ENCODE measurements at regions not wholly inside any gene's neighbourhood (a gene's known extent, or its start where the extent isn't known, plus 50 kb on each side); places are given as distances from the start of the nearest gene placed in this dataset.
A peak's percentile ranks its signal among the peaks of the same experiment; 100 is the strongest.
"Not testable (repeated sequence)": the region's sequence is repeated elsewhere in the genome, so short reads cannot be mapped to it uniquely, and the experiment has no call there.

DNA sequence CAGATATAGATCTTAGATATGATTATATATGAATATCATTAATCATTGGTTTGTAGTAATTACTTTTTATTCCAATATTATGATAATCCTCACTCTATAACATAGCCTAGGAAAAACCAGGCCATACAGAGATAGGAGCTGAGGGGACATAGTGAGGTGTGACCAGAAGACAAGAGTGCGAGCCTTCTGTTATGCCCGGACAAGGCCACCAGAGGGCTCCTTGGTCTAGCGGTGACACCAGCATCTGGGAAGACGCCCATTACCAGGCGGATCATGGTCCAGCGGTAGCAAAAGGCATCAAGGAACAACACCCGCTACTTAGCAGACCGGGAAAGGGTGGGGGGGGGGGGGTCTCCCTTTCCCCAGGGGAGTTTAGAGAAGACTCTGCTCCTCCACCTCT lies 96.4 kb upstream of the WSB1 start:
- TF ChIP-seq, protein P1, sequence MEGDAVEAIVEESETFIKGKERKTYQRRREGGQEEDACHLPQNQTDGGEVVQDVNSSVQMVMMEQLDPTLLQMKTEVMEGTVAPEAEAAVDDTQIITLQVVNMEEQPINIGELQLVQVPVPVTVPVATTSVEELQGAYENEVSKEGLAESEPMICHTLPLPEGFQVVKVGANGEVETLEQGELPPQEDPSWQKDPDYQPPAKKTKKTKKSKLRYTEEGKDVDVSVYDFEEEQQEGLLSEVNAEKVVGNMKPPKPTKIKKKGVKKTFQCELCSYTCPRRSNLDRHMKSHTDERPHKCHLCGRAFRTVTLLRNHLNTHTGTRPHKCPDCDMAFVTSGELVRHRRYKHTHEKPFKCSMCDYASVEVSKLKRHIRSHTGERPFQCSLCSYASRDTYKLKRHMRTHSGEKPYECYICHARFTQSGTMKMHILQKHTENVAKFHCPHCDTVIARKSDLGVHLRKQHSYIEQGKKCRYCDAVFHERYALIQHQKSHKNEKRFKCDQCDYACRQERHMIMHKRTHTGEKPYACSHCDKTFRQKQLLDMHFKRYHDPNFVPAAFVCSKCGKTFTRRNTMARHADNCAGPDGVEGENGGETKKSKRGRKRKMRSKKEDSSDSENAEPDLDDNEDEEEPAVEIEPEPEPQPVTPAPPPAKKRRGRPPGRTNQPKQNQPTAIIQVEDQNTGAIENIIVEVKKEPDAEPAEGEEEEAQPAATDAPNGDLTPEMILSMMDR (IDR thresholded peaks at IDR 0.05; ENCODE audit: low read depth, low read length, missing control alignments) = peak; percentile 70
- H3K4me3 ChIP-seq (ENCODE audit: low read depth, low read length); H3K27ac ChIP-seq; in situ Hi-C loops (cut with HindIII; ENCODE audit: low pct_ligation_motif_present, low sequenced_read_pairs); H3K36me3 ChIP-seq (replicated peaks); H3K27me3 ChIP-seq (replicated peaks): not testable (repeated sequence)
- DNase-seq = peak; percentile 55

DNA sequence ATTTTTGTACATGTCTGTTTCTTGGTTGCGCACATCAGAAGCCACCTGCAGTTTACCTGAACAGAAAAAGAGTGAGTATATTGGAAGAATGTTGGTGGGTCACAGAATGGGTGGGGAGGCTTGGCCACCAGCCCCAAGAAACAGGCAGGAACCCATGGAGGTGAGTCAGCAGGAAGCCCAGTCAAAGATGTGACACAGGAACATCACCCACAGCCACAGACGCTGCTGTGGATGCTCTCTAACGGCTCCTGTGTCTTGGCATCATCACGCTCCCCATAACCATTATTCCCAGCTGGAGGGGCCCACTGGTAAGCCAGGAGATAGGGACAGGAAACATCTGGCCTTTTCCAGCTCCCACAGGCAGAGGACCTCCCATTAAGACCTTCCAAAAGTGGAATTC lies 94.0 kb upstream of the WSB1 start:
- Histone ChIP-seq H3K4me3 (ENCODE audit: low read depth, low read length) (no peak overlapping the region), H3K27me3 (replicated peaks) (no peaks in the 10 kb centered on the region), H3K36me3 (replicated peaks) (no peaks in the 10 kb centered on the region), H3K27ac (no peak overlapping the region)
- DNase-seq = no peak
- TF ChIP-seq, protein P1 (IDR thresholded peaks at IDR 0.05; ENCODE audit: low read depth, low read length, missing control alignments) = no peak
- in situ Hi-C loops (cut with HindIII; ENCODE audit: low pct_ligation_motif_present, low sequenced_read_pairs) = no loop called here

DNA sequence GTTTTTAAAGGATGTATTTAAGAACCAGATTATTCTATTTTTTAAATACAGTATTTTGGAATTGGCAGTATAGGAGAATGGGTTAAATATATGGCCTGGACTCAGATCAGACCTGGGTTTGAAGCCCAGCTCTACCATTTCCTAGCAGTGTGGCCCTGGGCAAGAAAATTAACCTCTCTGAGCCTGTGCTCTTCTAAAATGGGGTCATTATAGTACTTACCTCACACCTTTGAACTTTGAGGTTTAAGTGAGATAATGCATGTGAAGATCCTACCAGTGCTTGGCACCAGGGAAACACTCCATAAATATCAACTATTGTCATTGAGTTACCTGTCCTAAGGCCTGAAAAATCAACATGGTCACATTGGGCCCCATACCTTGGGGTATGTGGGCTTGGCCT lies 93.4 kb upstream of the WSB1 start:
- no peaks in the 10 kb centered on the region for H3K36me3 ChIP-seq (replicated peaks)
- DNase-seq = no peak
- TF ChIP-seq, protein P1 (IDR thresholded peaks at IDR 0.05; ENCODE audit: low read depth, low read length, missing control alignments) = no peak
- in situ Hi-C loops (cut with HindIII; ENCODE audit: low pct_ligation_motif_present, low sequenced_read_pairs) = no loop called here
- no peak overlapping the region for H3K27ac ChIP-seq
- H3K4me3 ChIP-seq (ENCODE audit: low read depth, low read length) = no peak overlapping the region
- H3K27me3 ChIP-seq (replicated peaks) = no peaks in the 10 kb centered on the region

DNA sequence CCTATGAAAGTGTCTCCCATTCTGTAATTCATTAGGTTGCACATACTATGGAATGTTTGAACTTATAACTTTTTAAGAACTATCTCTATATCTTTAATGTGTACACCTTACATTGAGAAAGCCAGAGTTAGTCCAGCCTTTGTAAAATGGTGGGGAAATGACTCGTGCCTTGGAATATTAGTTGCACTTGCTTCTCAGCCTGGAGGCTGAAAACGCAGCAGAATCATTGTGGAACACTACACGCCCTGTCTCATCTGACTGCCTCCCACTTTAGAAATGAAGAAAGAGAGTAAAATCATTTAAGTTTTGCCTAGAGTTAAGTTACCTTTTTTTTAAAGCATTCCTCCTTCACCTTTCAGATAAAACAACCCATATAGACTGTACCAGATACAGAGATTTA lies 90.7 kb upstream of the WSB1 start:
- no peaks in the 10 kb centered on the region for H3K27me3 ChIP-seq (replicated peaks)
- H3K4me3 ChIP-seq (ENCODE audit: low read depth, low read length) = no peak overlapping the region
- in situ Hi-C loops (cut with HindIII; ENCODE audit: low pct_ligation_motif_present, low sequenced_read_pairs) = no loop called here
- H3K27ac ChIP-seq = no peak overlapping the region
- no peaks in the 10 kb centered on the region for H3K36me3 ChIP-seq (replicated peaks)
- TF ChIP-seq, protein P1 (IDR thresholded peaks at IDR 0.05; ENCODE audit: low read depth, low read length, missing control alignments) = no peak
- no peak for DNase-seq

DNA sequence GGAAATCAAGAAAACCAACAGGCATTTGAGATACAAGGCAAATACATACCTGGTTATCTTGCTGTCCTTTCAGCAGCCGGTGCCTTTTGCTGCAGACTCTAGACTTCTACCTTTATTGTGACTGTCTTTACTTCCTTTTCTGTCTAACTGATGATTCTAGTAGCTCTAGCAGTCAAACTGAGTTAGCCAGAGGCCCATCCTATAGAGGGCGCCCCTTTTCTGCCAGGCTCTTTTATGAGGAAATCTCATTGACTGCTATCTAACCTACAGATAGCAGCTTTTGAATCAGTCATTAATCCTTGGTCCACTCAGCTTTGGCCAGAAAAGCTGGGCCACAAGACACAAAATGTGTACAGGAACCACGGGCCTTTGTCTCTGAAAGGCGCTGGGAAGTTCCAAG lies 87.5 kb upstream of the WSB1 start:
- no peak overlapping the region for H3K4me3 ChIP-seq (ENCODE audit: low read depth, low read length)
- no peaks in the 10 kb centered on the region for H3K36me3 ChIP-seq (replicated peaks)
- DNase-seq = no peak

DNA sequence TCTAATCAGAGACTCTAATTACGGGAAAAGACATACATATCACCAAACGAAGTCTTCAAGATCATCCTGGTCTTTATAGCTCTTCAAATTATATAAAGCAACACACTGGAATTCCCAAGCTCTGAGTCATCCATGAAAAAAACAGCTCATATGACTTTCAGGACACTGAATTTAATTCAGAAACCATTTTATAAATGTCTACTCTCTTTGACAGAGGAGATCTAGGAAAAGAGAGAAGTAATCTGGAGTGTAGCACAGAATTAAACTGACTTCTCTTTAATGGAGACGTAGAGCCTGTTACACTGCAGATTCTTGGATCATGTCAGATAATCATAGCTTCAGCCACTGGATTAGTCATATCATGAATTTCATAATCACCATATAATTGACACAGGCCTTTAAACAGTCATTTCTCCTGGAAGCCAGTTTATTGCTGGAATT lies 86.8 kb upstream of the WSB1 start:
- Histone ChIP-seq H3K36me3 (replicated peaks) (no peaks in the 10 kb centered on the region), H3K27ac (peak overlapping the region; percentile 73), H3K4me3 (ENCODE audit: low read depth, low read length) (no peak overlapping the region), H3K27me3 (replicated peaks) (no peaks in the 10 kb centered on the region)
- TF ChIP-seq, protein P1 (IDR thresholded peaks at IDR 0.05; ENCODE audit: low read depth, low read length, missing control alignments) = no peak
- DNase-seq = peak; percentile 66
- in situ Hi-C loops (cut with HindIII; ENCODE audit: low pct_ligation_motif_present, low sequenced_read_pairs) = no loop called here

More for the DNA sequence above, 87.5 kb upstream of the WSB1 start:
- Histone ChIP-seq H3K27ac (no peak overlapping the region), H3K27me3 (replicated peaks) (no peaks in the 10 kb centered on the region)
- TF ChIP-seq, protein P1 (IDR thresholded peaks at IDR 0.05; ENCODE audit: low read depth, low read length, missing control alignments) = peak; percentile 51
- in situ Hi-C loops (cut with HindIII; ENCODE audit: low pct_ligation_motif_present, low sequenced_read_pairs) = no loop called here

DNA sequence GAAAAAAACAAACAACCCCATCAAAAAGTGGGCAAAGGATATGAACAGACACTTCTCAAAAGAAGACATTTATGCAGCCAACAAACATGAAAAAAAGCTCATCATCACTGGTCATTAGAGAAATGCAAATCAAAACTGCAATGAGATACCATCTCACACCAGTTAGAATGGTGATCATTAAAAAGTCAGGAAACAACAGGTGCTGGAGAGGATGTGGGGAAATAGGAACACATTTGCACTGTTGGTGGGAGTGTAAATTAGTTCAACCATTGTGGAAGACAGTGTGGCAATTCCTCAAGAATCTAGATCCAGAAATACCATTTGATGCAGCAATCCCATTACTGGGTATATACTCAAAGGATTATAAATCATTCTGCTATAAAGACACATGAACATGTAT lies 85.5 kb upstream of the WSB1 start:
- H3K27ac ChIP-seq; DNase-seq; H3K4me3 ChIP-seq (ENCODE audit: low read depth, low read length); H3K27me3 ChIP-seq (replicated peaks); in situ Hi-C loops (cut with HindIII; ENCODE audit: low pct_ligation_motif_present, low sequenced_read_pairs); H3K36me3 ChIP-seq (replicated peaks): not testable (repeated sequence)

All from brain microvascular endothelial cell (primary cell).